Left ventricle myocardium inferior (tissue), 1 donor: ENCODE measurements at regions not wholly inside any gene's neighbourhood (a gene's known extent, or its start where the extent isn't known, plus 50 kb on each side); places are given as distances from the start of the nearest gene placed in this dataset.

Experiments
- DNase-seq: peaks from one replicate; pipeline ENCODE4 v3.0.0-alpha.2; 2020
- H3K27ac ChIP-seq: fragments of 200-600 bp; replicated peaks from 2 replicates; pipeline ENCODE4 v1.8.0; 2021
- H3K27me3 ChIP-seq: fragments of 200-600 bp; 2 replicates; pipeline ENCODE4 v1.8.0; 2021; ENCODE audit warnings: low read depth
- H3K36me3 ChIP-seq: fragments of 200-600 bp; 2 replicates; pipeline ENCODE4 v1.8.0; 2021
- H3K4me1 ChIP-seq: fragments of 200-600 bp; 2 replicates; pipeline ENCODE4 v1.8.0; 2021
- H3K4me3 ChIP-seq: fragments of 200-600 bp; 2 replicates; pipeline ENCODE4 v1.8.0; 2021; ENCODE audit warnings: mild to moderate bottlenecking, moderate library complexity
- H3K9me3 ChIP-seq: fragments of 200-600 bp; replicated peaks from 2 replicates; pipeline ENCODE4 v1.8.0; 2021
- CTCF ChIP-seq: fragments of 200-600 bp; IDR thresholded peaks from 2 replicates; pipeline ENCODE4 v1.8.0; 2021; ENCODE audit warnings: antibody characterized with exemption, mild to moderate bottlenecking, borderline replicate concordance
- intact Hi-C: fragments of 100-400 bp; cut with micrococcal nuclease; formaldehyde crosslinking; loops from one replicate; pipeline ENCODE4 v1.11.0; 2022
- donor health status: DM: no; HTN: yes; CAD: no; lungs with severe emphysema.

GRCh38 chr17:68698746-68699145, 97.6 kb upstream of the FAM20A start:
- H3K9me3 ChIP-seq = no peaks in the 10 kb centered on the region
- H3K4me3 ChIP-seq = no peak overlapping the region
- peak overlapping the region; percentile 60 for H3K27ac ChIP-seq
- peaks cover 4% of the 10 kb centered on the region for H3K4me1 ChIP-seq
- no peaks in the 10 kb centered on the region for H3K36me3 ChIP-seq
- intact Hi-C loops = no loop called here
- no peak for TF ChIP-seq CTCF
- DNase-seq = no peak
- H3K27me3 ChIP-seq = no peaks in the 10 kb centered on the region

- H3K27me3 ChIP-seq = no peaks in the 10 kb centered on the region
- peak overlapping the region; percentile 60 for H3K27ac ChIP-seq
- no peaks in the 10 kb centered on the region for H3K36me3 ChIP-seq
- H3K4me1 ChIP-seq = peaks cover 4% of the 10 kb centered on the region
- no peak overlapping the region for H3K4me3 ChIP-seq
- H3K9me3 ChIP-seq = no peaks in the 10 kb centered on the region
- no peak for TF ChIP-seq CTCF
- intact Hi-C loops = no loop called here
- DNase-seq = no peak
Observed at GRCh38 chr17:68697850-68698361, 96.7 kb upstream of the FAM20A start.

- H3K4me3 ChIP-seq = no peak overlapping the region
- no peaks in the 10 kb centered on the region for H3K27me3 ChIP-seq
- H3K9me3 ChIP-seq = no peaks in the 10 kb centered on the region
- no peak for TF ChIP-seq CTCF
- H3K27ac ChIP-seq = no peak overlapping the region
- H3K36me3 ChIP-seq = no peaks in the 10 kb centered on the region
- intact Hi-C loops = no loop called here
- H3K4me1 ChIP-seq = peaks cover 1% of the 10 kb centered on the region
- DNase-seq = no peak
Observed at GRCh38 chr17:68695659-68696058, 94.5 kb upstream of the FAM20A start.

GRCh38 chr17:68694791-68695485, 93.8 kb upstream of the FAM20A start:
- H3K27me3 ChIP-seq = no peaks in the 10 kb centered on the region
- intact Hi-C loops = no loop called here
- H3K9me3 ChIP-seq = no peaks in the 10 kb centered on the region
- no peak for DNase-seq
- no peak for TF ChIP-seq CTCF
- no peaks in the 10 kb centered on the region for H3K36me3 ChIP-seq
- H3K4me3 ChIP-seq = no peak overlapping the region
- H3K4me1 ChIP-seq = no peaks in the 10 kb centered on the region
- H3K27ac ChIP-seq = no peak overlapping the region

- Histone ChIP-seq H3K4me1 (no peaks in the 10 kb centered on the region), H3K36me3 (no peaks in the 10 kb centered on the region), H3K27me3 (no peaks in the 10 kb centered on the region), H3K27ac (no peak overlapping the region), H3K4me3 (no peak overlapping the region), H3K9me3 (no peaks in the 10 kb centered on the region)
- no peak for TF ChIP-seq CTCF
- no peak for DNase-seq
- intact Hi-C loops = no loop called here
Observed at GRCh38 chr17:68693896-68694295, 92.7 kb upstream of the FAM20A start.
